H9 (cell line): ENCODE measurements at regions not wholly inside any gene's neighbourhood (a gene's known extent, or its start where the extent isn't known, plus 50 kb on each side); places are given as distances from the start of the nearest gene placed in this dataset.
A peak's percentile ranks its signal among the peaks of the same experiment; 100 is the strongest.

Experiments used
- DNase-seq: peaks from one replicate; pipeline ENCODE4 v3.0.0-alpha.2; 2017
- H2AFZ ChIP-seq: one replicate; pipeline ENCODE4 v1.6.1; 2013; ENCODE audit warnings: mild to moderate bottlenecking, low read length, control low read depth, moderate library complexity
- H2AK5ac ChIP-seq: 2 replicates; pipeline ENCODE4 v1.6.1; 2013; ENCODE audit warnings: low read length, control low read depth, mixed read lengths; ENCODE audit not compliant: insufficient read length
- H2BK120ac ChIP-seq: one replicate; pipeline ENCODE4 v1.6.1; 2013; ENCODE audit warnings: low read depth, mild to moderate bottlenecking, low read length, control low read depth, inconsistent platforms; ENCODE audit not compliant: poor library complexity, severe bottlenecking
- H2BK12ac ChIP-seq: 2 replicates; pipeline ENCODE4 v1.6.1; 2013; ENCODE audit warnings: low read length, control low read depth, mixed read lengths, low read depth; ENCODE audit not compliant: insufficient read length
- H2BK15ac ChIP-seq: 2 replicates; pipeline ENCODE4 v1.6.1; 2013; ENCODE audit warnings: low read depth, low read length, control low read depth
- H2BK20ac ChIP-seq: one replicate; pipeline ENCODE4 v1.6.1; 2013; ENCODE audit warnings: low read depth, mild to moderate bottlenecking, low read length, control low read depth, inconsistent platforms; ENCODE audit not compliant: poor library complexity, severe bottlenecking
- H2BK5ac ChIP-seq: 2 replicates; pipeline ENCODE4 v1.6.1; 2013; ENCODE audit warnings: low read length, control low read depth, mixed read lengths; ENCODE audit not compliant: insufficient read length
- H3K14ac ChIP-seq: 2 replicates; pipeline ENCODE4 v1.6.1; 2013; ENCODE audit warnings: low read length, control low read depth; ENCODE audit not compliant: insufficient read depth
- H3K18ac ChIP-seq: 2 replicates; pipeline ENCODE4 v1.6.1; 2013; ENCODE audit warnings: low read depth, mild to moderate bottlenecking, mixed read lengths, low read length, control low read depth; ENCODE audit not compliant: insufficient read length
- H3K23ac ChIP-seq: 2 replicates; pipeline ENCODE4 v1.6.1; 2013; ENCODE audit warnings: low read length, control low read depth, mixed read lengths, low read depth; ENCODE audit not compliant: insufficient read length
- H3K23me2 ChIP-seq: 2 replicates; pipeline ENCODE4 v1.6.1; 2013; ENCODE audit warnings: low read depth, mild to moderate bottlenecking, mixed read lengths, low read length, control low read depth; ENCODE audit not compliant: insufficient read length, poor library complexity, severe bottlenecking
- H3K27ac ChIP-seq: 2 replicates; pipeline ENCODE4 v1.5.1; 2013; ENCODE audit warnings: low read length, control low read depth, mixed read lengths, low read depth; ENCODE audit not compliant: insufficient read length
- H3K27me3 ChIP-seq: 2 replicates; pipeline ENCODE4 v1.6.1; 2013; ENCODE audit warnings: low read length, control low read depth, inconsistent platforms; ENCODE audit not compliant: insufficient read depth
- H3K4ac ChIP-seq: 2 replicates; pipeline ENCODE4 v1.6.1; 2013; ENCODE audit warnings: low read depth, mild to moderate bottlenecking, control low read depth, inconsistent platforms, low read length, moderate library complexity
- H3K4me1 ChIP-seq: 2 replicates; pipeline ENCODE4 v1.6.1; 2013; ENCODE audit warnings: low read length, control low read depth, inconsistent platforms; ENCODE audit not compliant: insufficient read depth
- H3K4me2 ChIP-seq: 2 replicates; pipeline ENCODE4 v1.6.1; 2013; ENCODE audit warnings: low read length, control low read depth, mixed read lengths; ENCODE audit not compliant: insufficient read length, insufficient read depth
- H3K56ac ChIP-seq: 2 replicates; pipeline ENCODE4 v1.6.1; 2013; ENCODE audit warnings: low read depth, mild to moderate bottlenecking, mixed read lengths, low read length, control low read depth; ENCODE audit not compliant: insufficient read length
- H3K79me1 ChIP-seq: 2 replicates; pipeline ENCODE4 v1.6.1; 2013; ENCODE audit warnings: low read depth, mild to moderate bottlenecking, moderate library complexity, low read length, control low read depth, inconsistent platforms; ENCODE audit not compliant: insufficient read depth, poor library complexity, severe bottlenecking
- H3K79me2 ChIP-seq: 2 replicates; pipeline ENCODE4 v1.6.1; 2013; ENCODE audit warnings: low read length, control low read depth, inconsistent platforms; ENCODE audit not compliant: insufficient read depth
- H3K9ac ChIP-seq: 2 replicates; pipeline ENCODE4 v1.6.1; 2013; ENCODE audit warnings: low read length, control low read depth, mixed read lengths; ENCODE audit not compliant: insufficient read length; ENCODE audit errors: extremely low read depth
- H3K9me3 ChIP-seq: one replicate; pipeline ENCODE4 v1.6.1; 2013; ENCODE audit warnings: low read depth, low read length, inconsistent platforms; ENCODE audit not compliant: control insufficient read depth
- H3T11ph ChIP-seq: one replicate; pipeline ENCODE4 v1.6.1; 2013; ENCODE audit warnings: mild to moderate bottlenecking, low read length, control low read depth, inconsistent platforms
- H4K20me1 ChIP-seq: one replicate; pipeline ENCODE4 v1.6.1; 2013; ENCODE audit not compliant: control insufficient read depth, insufficient read length, insufficient read depth
- H4K5ac ChIP-seq: 2 replicates; pipeline ENCODE4 v1.6.1; 2013; ENCODE audit warnings: low read depth, mild to moderate bottlenecking, mixed read lengths, low read length, control low read depth; ENCODE audit not compliant: insufficient read length
- H4K8ac ChIP-seq: replicated peaks from 2 replicates; pipeline ENCODE4 v1.6.1; 2013; ENCODE audit warnings: low read length, control low read depth, mixed read lengths, low read depth; ENCODE audit not compliant: insufficient read length
- H4K91ac ChIP-seq: 2 replicates; pipeline ENCODE4 v1.6.1; 2013; ENCODE audit warnings: low read depth, mild to moderate bottlenecking, moderate library complexity, mixed read lengths, low read length, control low read depth; ENCODE audit not compliant: insufficient read length
- H3K27ac Mint-ChIP-seq, 3 experiments: 2 replicates in 2 of 3; 3 replicates in 1 of 3; pipeline ENCODE4 v1.8.0; 2020 to 2021; ENCODE audit warnings: mixed read lengths in 3 of 3, mild to moderate bottlenecking in 1 of 3, moderate library complexity in 1 of 3
- H3K27me3 Mint-ChIP-seq: 2 replicates; pipeline ENCODE4 v1.8.0; 2021; ENCODE audit warnings: low read depth, mild to moderate bottlenecking, moderate library complexity, mixed read lengths
- H3K36me3 Mint-ChIP-seq, 3 experiments: 2 replicates in 2 of 3; 3 replicates in 1 of 3; pipeline ENCODE4 v1.8.0; 2020 to 2021; ENCODE audit warnings: low read depth in 3 of 3, mixed read lengths in 3 of 3; ENCODE audit not compliant: insufficient read depth in 1 of 3
- H3K4me1 Mint-ChIP-seq, 2 experiments: 2 replicates each; pipeline ENCODE4 v1.8.0; 2020; ENCODE audit warnings: mixed read lengths in 2 of 2
- H3K4me3 Mint-ChIP-seq, 2 experiments: 2 replicates in 1 of 2; 3 replicates in 1 of 2; pipeline ENCODE4 v1.8.0; 2020 to 2021; ENCODE audit warnings: mild to moderate bottlenecking in 2 of 2, mixed read lengths in 2 of 2, moderate library complexity in 1 of 2
- H3K9me3 Mint-ChIP-seq, 2 experiments: 2 replicates in 1 of 2; 3 replicates in 1 of 2; pipeline ENCODE4 v1.8.0; 2020; ENCODE audit warnings: mild to moderate bottlenecking in 2 of 2, mixed read lengths in 2 of 2, moderate library complexity in 1 of 2
- WGBS: extraction: QIAGEN DNeasy Blood & Tissue Kit; methylation state at CpG from one replicate; pipeline ENCODE4 v1.1.7; 2013; ENCODE audit warnings: missing lambda C conversion rate, low lambda C conversion rate, mixed read lengths; ENCODE audit not compliant: insufficient read length; ENCODE audit errors: extremely low coverage; 5-methylcytosine and 5-hydroxymethylcytosine counted together
- TF ChIP-seq, protein P1 (sequence below): fragments of 200-600 bp; sonication (generic); conservative IDR thresholded peaks from 3 replicates; pipeline ENCODE4 v1.8.0; 2021; ENCODE audit warnings: antibody characterized with exemption, mild to moderate bottlenecking

DNA sequence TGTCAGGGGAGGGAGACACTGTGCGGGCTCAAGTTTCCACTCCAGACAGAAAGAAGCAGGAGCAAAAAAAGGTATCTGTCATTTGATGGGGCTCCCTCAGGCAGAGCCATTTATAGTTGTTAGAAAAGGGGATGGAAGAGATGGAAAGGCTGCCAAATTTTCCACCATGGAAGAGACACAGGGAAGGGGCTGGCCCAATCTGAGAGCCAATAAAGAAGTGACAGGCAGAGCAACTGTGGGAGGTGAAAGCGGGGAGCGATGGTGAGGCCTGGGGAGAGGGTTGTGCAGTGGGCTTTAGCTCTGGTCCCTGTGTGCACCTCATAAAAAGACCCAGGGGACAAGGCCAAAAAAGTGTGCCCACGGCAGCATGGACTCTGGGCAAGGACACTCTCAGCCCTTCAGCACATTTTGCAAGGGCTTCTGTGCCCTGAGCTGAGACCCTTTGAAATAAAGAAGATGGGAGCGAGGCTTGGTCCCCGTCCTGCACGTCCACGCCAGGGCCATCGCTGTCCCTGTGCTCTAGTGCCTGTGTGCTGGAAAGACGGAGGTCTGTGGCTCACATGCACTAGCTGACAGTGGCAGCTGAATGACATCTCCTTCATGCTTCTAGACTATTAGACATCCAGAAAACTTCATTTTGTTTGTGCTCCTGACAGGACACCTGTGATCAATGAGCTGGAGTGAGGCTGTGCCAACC, 456.7 kb upstream of the HS6ST1 start:
- Histone ChIP-seq H2AK5ac (no peak overlapping the region), H3K4me2 (no peak overlapping the region), H3K4me1 (0 out of 2 replicates have a peak, but pooled peaks cover 1% of the 10 kb centered on the region), H2BK15ac (no peak overlapping the region), H4K5ac (no peak overlapping the region), H3K9ac (no peak overlapping the region), H2BK12ac (no peak overlapping the region), H4K91ac (no peak overlapping the region), H3T11ph (no peak overlapping the region), H3K9me3 (no peaks in the 10 kb centered on the region), H4K8ac (no peak overlapping the region), H3K56ac (no peak overlapping the region), H3K23ac (no peak overlapping the region), H2BK5ac (no peak overlapping the region), H3K4ac (no peak overlapping the region), H3K23me2 (no peaks in the 10 kb centered on the region), H3K14ac (no peak overlapping the region), H2AFZ (no peak overlapping the region), H2BK20ac (no peak overlapping the region), H3K18ac (no peak overlapping the region), H2BK120ac (no peak overlapping the region), H3K79me1 (no peaks in the 10 kb centered on the region), H3K27ac (no peak overlapping the region), H4K20me1 (no peaks in the 10 kb centered on the region), H3K27me3 (no peaks in the 10 kb centered on the region), H3K79me2 (no peaks in the 10 kb centered on the region)
- no peak overlapping the region; a peak in 1 of 5 replicates for H3K4me3 Mint-ChIP-seq
- H3K9me3 Mint-ChIP-seq, result no peaks in the 10 kb centered on the region
- H3K36me3 Mint-ChIP-seq, result no peaks in the 10 kb centered on the region
- TF ChIP-seq, protein P1, sequence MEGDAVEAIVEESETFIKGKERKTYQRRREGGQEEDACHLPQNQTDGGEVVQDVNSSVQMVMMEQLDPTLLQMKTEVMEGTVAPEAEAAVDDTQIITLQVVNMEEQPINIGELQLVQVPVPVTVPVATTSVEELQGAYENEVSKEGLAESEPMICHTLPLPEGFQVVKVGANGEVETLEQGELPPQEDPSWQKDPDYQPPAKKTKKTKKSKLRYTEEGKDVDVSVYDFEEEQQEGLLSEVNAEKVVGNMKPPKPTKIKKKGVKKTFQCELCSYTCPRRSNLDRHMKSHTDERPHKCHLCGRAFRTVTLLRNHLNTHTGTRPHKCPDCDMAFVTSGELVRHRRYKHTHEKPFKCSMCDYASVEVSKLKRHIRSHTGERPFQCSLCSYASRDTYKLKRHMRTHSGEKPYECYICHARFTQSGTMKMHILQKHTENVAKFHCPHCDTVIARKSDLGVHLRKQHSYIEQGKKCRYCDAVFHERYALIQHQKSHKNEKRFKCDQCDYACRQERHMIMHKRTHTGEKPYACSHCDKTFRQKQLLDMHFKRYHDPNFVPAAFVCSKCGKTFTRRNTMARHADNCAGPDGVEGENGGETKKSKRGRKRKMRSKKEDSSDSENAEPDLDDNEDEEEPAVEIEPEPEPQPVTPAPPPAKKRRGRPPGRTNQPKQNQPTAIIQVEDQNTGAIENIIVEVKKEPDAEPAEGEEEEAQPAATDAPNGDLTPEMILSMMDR, result no peak
- H3K27me3 Mint-ChIP-seq, result no peaks in the 10 kb centered on the region
- peaks cover 16% of the 10 kb centered on the region in 2 experiments for H3K4me1 Mint-ChIP-seq
- no peak overlapping the region; a peak in 1 of 7 replicates for H3K27ac Mint-ChIP-seq
- WGBS, result no CpG with 5 or more reads among the region's 10 CpGs
- DNase-seq, result peak; percentile 4
